Pulmonary artery endothelial cell (primary cell): ENCODE measurements at regions not wholly inside any gene's neighbourhood (a gene's known extent, or its start where the extent isn't known, plus 50 kb on each side); places are given as distances from the start of the nearest gene placed in this dataset.
A peak's percentile ranks its signal among the peaks of the same experiment; 100 is the strongest.

Experiments
- DNase-seq: peaks from one replicate; pipeline ENCODE4 v3.0.0-alpha.2; 2011; ENCODE audit warnings: low read depth, low spot score

- DNase-seq, result no peak
Observed at GRCh38 chr16:65775829-65776228, 590.7 kb upstream of the CDH5 start.

- DNase-seq, result no peak
Observed at GRCh38 chr16:65774350-65774749, 592.1 kb upstream of the CDH5 start.

GRCh38 chr16:65773301-65773874, 593.1 kb upstream of the CDH5 start:
- no peak for DNase-seq

GRCh38 chr16:65772134-65772732, 594.3 kb upstream of the CDH5 start:
- no peak for DNase-seq

GRCh38 chr16:65771707-65772106, 594.8 kb upstream of the CDH5 start:
- no peak for DNase-seq

- no peak for DNase-seq
Observed at GRCh38 chr16:65770752-65771151, 595.7 kb upstream of the CDH5 start.

- DNase-seq, result peak; percentile 17
Observed at GRCh38 chr16:65769776-65770438, 596.6 kb upstream of the CDH5 start.

- DNase-seq, result peak; percentile 71
Observed at GRCh38 chr16:65769055-65769465, 597.4 kb upstream of the CDH5 start.

- no peak for DNase-seq
Observed at GRCh38 chr16:65767125-65767524, 599.4 kb upstream of the CDH5 start.

GRCh38 chr16:65763640-65764305, 602.7 kb upstream of the CDH5 start:
- no peak for DNase-seq

- no peak for DNase-seq
Observed at GRCh38 chr16:65760874-65761273, 605.6 kb upstream of the CDH5 start.

- no peak for DNase-seq
Observed at GRCh38 chr16:65758620-65759019, 607.9 kb upstream of the CDH5 start.

GRCh38 chr16:65757064-65757463, 609.4 kb upstream of the CDH5 start:
- DNase-seq, result no peak

- no peak for DNase-seq
Observed at GRCh38 chr16:65756163-65756562, 610.3 kb upstream of the CDH5 start.

GRCh38 chr16:65754820-65755691, 611.4 kb upstream of the CDH5 start:
- DNase-seq, result no peak

- DNase-seq, result no peak
Observed at GRCh38 chr16:65752522-65752844, 614.0 kb upstream of the CDH5 start.

- DNase-seq, result no peak
Observed at GRCh38 chr16:65751622-65752521, 614.6 kb upstream of the CDH5 start.

GRCh38 chr16:65749506-65749905, 617.0 kb upstream of the CDH5 start:
- no peak for DNase-seq

- DNase-seq, result no peak
Observed at GRCh38 chr16:65746941-65747340, 619.5 kb upstream of the CDH5 start.

- no peak for DNase-seq
Observed at GRCh38 chr16:65745201-65745708, 621.2 kb upstream of the CDH5 start.
